Pancreas (tissue), 10 donors: ENCODE measurements at regions not wholly inside any gene's neighbourhood (a gene's known extent, or its start where the extent isn't known, plus 50 kb on each side); places are given as distances from the start of the nearest gene placed in this dataset.

Experiments
- ATAC-seq, 4 donors: fragments of 200-7000 bp; cut with Tn5 transposase; one replicate each; pipeline versions ENCODE4 v1.8.0 to v1.9.1; 2020; ENCODE audit warnings: mild to moderate bottlenecking in 4 of 4, moderate library complexity in 4 of 4
- DNase-seq, 6 donors: peaks; one replicate each; pipeline ENCODE4 v3.0.0-alpha.2; 2020
- FAIRE-seq: peaks from 2 replicates; lab custom pipeline; 2012; peaks lifted over from hg19 to GRCh38; lab: Jason Lieb, UNC
- H3K27ac ChIP-seq, 4 donors: fragments of 200-600 bp; sonication (generic); 1 replicate in 3 of 4; 2 replicates in 1 of 4; pipeline versions ENCODE4 v1.5.0 to v1.8.0; 2020
- H3K27me3 ChIP-seq, 4 donors: fragments of 200-600 bp; one replicate each; pipeline ENCODE4 v1.8.0; 2021
- H3K36me3 ChIP-seq, 3 donors: fragments of 200-600 bp; sonication (generic) in 1 of 3; one replicate each; pipeline versions ENCODE4 v1.5.0 to v1.8.0; 2020 to 2021
- H3K4me1 ChIP-seq, 3 donors: fragments of 200-600 bp; one replicate each; pipeline ENCODE4 v1.8.0; 2021
- H3K4me3 ChIP-seq, 4 donors: fragments of 200-600 bp; sonication (generic) in 2 of 4; one replicate each; pipeline versions ENCODE4 v1.5.0 to v1.8.0; 2020 to 2021
- H3K9me3 ChIP-seq, 4 donors: fragments of 200-600 bp; one replicate each; pipeline ENCODE4 v1.8.0; 2021
- WGBS, 2 donors: extraction: QIAGEN DNeasy Blood & Tissue Kit; methylation state at CpG; one replicate each; pipeline ENCODE4 v1.1.7; 2013; 5-methylcytosine and 5-hydroxymethylcytosine counted together
- intact Hi-C, 3 donors: fragments of 100-400 bp; cut with DNase I; formaldehyde crosslinking; loops; one replicate each; pipeline versions ENCODE4 v1.11.1 to v1.14.2; 2022
- TF ChIP-seq, protein P1 (sequence below), 4 donors: fragments of 200-600 bp; sonication (generic) in 3 of 4; IDR thresholded peaks; one replicate each; pipeline versions ENCODE4 v1.5.0 to v1.8.0; 2021; ENCODE audit warnings: antibody characterized with exemption in 4 of 4
- donor health status: healthy with polysubstance abuse.
- donor health status: DM: no; HTN: no; CAD: no; lungs with moderate emphysema.
- donor health status: DM: no; HTN: no; CAD: no.
- donor health status: control.
- donor health status: control.
- donor health status: Bipolar disorder and iron deficiency.
- donor health status: DM: yes; HTN: yes; CAD: no.
- donor health status: DM: no; HTN: no; CAD: no.
- donor health status: DM: no; HTN: no; CAD: no.
- donor health status: DM: yes; HTN: yes; CAD: no.

DNA sequence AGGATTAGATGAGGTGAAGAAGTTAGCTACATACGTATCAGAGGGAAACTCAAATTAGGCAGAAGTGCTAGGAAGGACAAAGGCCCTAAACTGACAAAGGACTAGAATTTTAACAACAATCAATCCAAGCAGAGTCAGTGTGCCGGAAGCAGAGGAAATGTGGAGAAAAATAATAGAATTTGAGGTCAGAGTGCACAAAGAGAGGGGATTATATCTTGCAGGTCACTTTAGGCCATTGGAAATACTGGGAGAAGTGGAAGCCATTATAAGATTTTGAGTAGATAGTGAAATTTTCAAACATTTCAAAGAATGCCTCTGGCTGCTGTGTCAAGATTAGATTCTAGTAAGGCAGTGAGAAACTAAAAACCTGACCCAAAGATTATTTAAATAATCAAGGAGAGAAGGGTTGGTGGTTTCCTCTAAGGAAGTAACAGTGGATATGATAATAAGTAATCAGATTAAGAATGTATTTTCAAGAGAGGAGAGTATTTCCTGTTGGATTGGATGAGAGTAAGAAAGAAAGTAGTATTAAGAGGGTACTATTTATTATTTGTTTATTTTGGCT is 889.2 kb upstream of the NCAM2 start:
- Histone ChIP-seq H3K4me3 (no peak overlapping the region), H3K4me1 (no peaks in the 10 kb centered on the region), H3K27ac (no peak overlapping the region), H3K36me3 (no peaks in the 10 kb centered on the region), H3K27me3 (no peaks in the 10 kb centered on the region), H3K9me3 (no peaks in the 10 kb centered on the region)
- FAIRE-seq (no peak), ATAC-seq (no peak), DNase-seq (no peak)
- TF ChIP-seq, protein P1, sequence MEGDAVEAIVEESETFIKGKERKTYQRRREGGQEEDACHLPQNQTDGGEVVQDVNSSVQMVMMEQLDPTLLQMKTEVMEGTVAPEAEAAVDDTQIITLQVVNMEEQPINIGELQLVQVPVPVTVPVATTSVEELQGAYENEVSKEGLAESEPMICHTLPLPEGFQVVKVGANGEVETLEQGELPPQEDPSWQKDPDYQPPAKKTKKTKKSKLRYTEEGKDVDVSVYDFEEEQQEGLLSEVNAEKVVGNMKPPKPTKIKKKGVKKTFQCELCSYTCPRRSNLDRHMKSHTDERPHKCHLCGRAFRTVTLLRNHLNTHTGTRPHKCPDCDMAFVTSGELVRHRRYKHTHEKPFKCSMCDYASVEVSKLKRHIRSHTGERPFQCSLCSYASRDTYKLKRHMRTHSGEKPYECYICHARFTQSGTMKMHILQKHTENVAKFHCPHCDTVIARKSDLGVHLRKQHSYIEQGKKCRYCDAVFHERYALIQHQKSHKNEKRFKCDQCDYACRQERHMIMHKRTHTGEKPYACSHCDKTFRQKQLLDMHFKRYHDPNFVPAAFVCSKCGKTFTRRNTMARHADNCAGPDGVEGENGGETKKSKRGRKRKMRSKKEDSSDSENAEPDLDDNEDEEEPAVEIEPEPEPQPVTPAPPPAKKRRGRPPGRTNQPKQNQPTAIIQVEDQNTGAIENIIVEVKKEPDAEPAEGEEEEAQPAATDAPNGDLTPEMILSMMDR (IDR thresholded peaks at IDR 0.05) = no peak
- intact Hi-C loops = no loop called here
- 73 to 74% methylated on average over 2 of the region's 2 CpGs for WGBS, 2 donors

GRCh38 chr21:20110368-20110767 is 887.8 kb upstream of the NCAM2 start:
- no peaks in the 10 kb centered on the region for H3K27me3 ChIP-seq
- intact Hi-C loops = no loop called here
- no peak overlapping the region for H3K4me3 ChIP-seq
- TF ChIP-seq, protein P1 (IDR thresholded peaks at IDR 0.05) = no peak
- ATAC-seq (no peak), DNase-seq (no peak), FAIRE-seq (no peak)
- H3K27ac ChIP-seq = no peak overlapping the region
- no peaks in the 10 kb centered on the region for H3K9me3 ChIP-seq
- H3K4me1 ChIP-seq = no peaks in the 10 kb centered on the region
- WGBS, 2 donors = 46 to 67% methylated on average over 2 of the region's 2 CpGs
- no peaks in the 10 kb centered on the region for H3K36me3 ChIP-seq

GRCh38 chr21:20151741-20152140 is 846.5 kb upstream of the NCAM2 start:
- FAIRE-seq = no peak
- Histone ChIP-seq H3K4me3 (no peak overlapping the region), H3K4me1 (no peaks in the 10 kb centered on the region), H3K27me3 (no peaks in the 10 kb centered on the region), H3K36me3 (no peaks in the 10 kb centered on the region), H3K27ac (no peak overlapping the region), H3K9me3 (no peaks in the 10 kb centered on the region)
- no peak for ATAC-seq
- 91 to 100% methylated on average over 1 of the region's 1 CpG for WGBS, 2 donors
- intact Hi-C loops = no loop called here
- DNase-seq = no peak
- TF ChIP-seq, protein P1 (IDR thresholded peaks at IDR 0.05) = no peak

DNA sequence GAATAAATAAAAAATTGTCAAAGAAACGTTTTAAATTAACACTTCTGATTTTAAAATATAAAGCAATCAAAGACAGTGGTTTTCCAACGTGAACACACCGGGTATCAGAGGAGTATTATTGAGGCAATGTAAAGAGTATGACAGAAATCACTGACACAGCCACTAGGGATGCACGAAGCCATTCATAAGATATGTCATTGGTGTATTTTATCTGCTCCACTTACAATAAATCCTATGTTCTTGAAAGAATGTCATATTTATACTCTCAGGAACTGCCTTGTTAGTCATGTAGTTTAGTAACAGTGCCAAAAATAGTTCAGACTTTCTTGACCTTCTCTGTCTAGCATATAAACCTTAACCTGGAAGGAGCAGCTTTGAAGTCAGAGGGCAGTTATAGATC is 835.0 kb upstream of the NCAM2 start:
- no peak for DNase-seq
- TF ChIP-seq, protein P1 (IDR thresholded peaks at IDR 0.05) = no peak
- Histone ChIP-seq H3K27me3 (no peaks in the 10 kb centered on the region), H3K27ac (no peak overlapping the region), H3K36me3 (no peaks in the 10 kb centered on the region), H3K9me3 (no peaks in the 10 kb centered on the region), H3K4me3 (no peak overlapping the region), H3K4me1 (no peaks in the 10 kb centered on the region)
- no peak for ATAC-seq
- FAIRE-seq = no peak
- intact Hi-C loops = no loop called here
- 47 to 54% methylated on average over 4 of the region's 4 CpGs for whole genome bisulfite sequencing, 2 donors

- Histone ChIP-seq H3K36me3 (no peaks in the 10 kb centered on the region), H3K4me3 (no peak overlapping the region), H3K27ac (no peak overlapping the region), H3K9me3 (no peaks in the 10 kb centered on the region), H3K4me1 (no peaks in the 10 kb centered on the region), H3K27me3 (no peaks in the 10 kb centered on the region)
- WGBS, 2 donors = 79 to 86% methylated on average over 1 of the region's 1 CpG
- FAIRE-seq = no peak
- TF ChIP-seq, protein P1 (IDR thresholded peaks at IDR 0.05) = no peak
- no peak for DNase-seq
- intact Hi-C loops = no loop called here
- ATAC-seq = no peak
Measured at GRCh38 chr21:20167059-20167458, 831.1 kb upstream of the NCAM2 start.
